Stimulated activated naive CD8-positive, alpha-beta T cell treated with anti-CD3 and anti-CD28 coated beads, Interleukin-15, Interleukin-2, amounts not matched to agents 100 ng/mL and 50 ng/mL, for 24 hours (primary cell): ENCODE measurements at regions not wholly inside any gene's neighbourhood (a gene's known extent, or its start where the extent isn't known, plus 50 kb on each side); places are given as distances from the start of the nearest gene placed in this dataset.
"Not testable (repeated sequence)": the region's sequence is repeated elsewhere in the genome, so short reads cannot be mapped to it uniquely, and the experiment has no call there.

ENCODE experiments used
- H3K27ac Mint-ChIP-seq: one replicate; pipeline ENCODE4 v1.8.0; 2021; ENCODE audit warnings: mild to moderate bottlenecking, mixed read lengths
- H3K27me3 Mint-ChIP-seq: one replicate; pipeline ENCODE4 v1.8.0; 2021; ENCODE audit warnings: mixed read lengths
- H3K36me3 Mint-ChIP-seq: one replicate; pipeline ENCODE4 v1.8.0; 2021; ENCODE audit warnings: low read depth, mixed read lengths
- H3K4me1 Mint-ChIP-seq: one replicate; pipeline ENCODE4 v1.8.0; 2021; ENCODE audit warnings: low read depth, mixed read lengths
- H3K4me3 Mint-ChIP-seq: one replicate; pipeline ENCODE4 v1.8.0; 2021; ENCODE audit warnings: mild to moderate bottlenecking, mixed read lengths
- H3K9me3 Mint-ChIP-seq: one replicate; pipeline ENCODE4 v1.8.0; 2021; ENCODE audit warnings: mixed read lengths

DNA sequence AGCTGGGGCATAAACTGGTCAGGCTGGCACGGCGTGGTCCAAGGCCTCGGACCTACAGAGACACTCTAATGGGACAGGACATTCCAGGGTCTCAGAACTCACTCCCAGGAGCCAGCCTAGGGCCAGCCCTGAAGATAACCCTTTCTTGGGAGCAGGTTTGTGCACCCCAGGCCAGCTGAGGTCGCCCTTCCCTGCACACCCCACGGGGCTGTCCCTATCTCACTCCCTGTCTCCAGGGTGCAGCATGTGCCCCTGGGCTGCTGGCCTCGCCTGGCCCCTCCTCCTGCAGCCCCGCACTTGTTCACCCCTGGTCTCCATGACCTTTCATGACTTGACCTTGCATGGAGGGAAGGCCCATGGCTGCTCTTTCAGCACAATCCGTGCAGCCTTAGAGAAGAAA lies 1321.8 kb downstream of the BRD1 start:
- Mint-ChIP-seq H3K4me3 (no peak overlapping the region), H3K36me3 (no peaks in the 10 kb centered on the region), H3K27ac (no peak overlapping the region), H3K4me1 (no peaks in the 10 kb centered on the region), H3K27me3 (no peaks in the 10 kb centered on the region), H3K9me3 (no peaks in the 10 kb centered on the region)

- Mint-ChIP-seq H3K9me3 (no peaks in the 10 kb centered on the region), H3K27me3 (no peaks in the 10 kb centered on the region), H3K36me3 (no peaks in the 10 kb centered on the region), H3K4me1 (no peaks in the 10 kb centered on the region), H3K4me3 (no peak overlapping the region), H3K27ac (no peak overlapping the region)
These were observed 1323.0 kb downstream of the BRD1 start for GRCh38 chr22:48504519-48505140.

DNA sequence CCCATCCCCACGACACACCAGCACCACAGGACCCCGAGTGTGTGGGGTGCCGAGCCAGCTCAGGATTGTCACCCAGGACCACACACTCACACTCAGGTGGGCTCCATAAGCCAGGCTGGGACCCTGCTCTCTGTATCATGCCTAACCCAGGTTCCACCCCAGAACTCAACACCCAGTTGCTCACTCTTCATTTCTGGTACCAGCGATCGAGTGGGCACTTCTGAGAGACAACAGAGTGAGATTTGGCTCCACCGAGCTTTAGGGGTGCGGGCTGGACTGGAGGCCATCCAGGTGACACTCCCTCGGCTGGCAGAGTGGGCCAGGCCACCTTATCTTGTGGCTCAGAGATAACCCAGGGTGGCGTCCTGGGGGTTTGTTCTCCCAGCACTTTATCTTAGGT lies 1323.8 kb downstream of the BRD1 start:
- no peaks in the 10 kb centered on the region for H3K4me1 Mint-ChIP-seq
- no peaks in the 10 kb centered on the region for H3K9me3 Mint-ChIP-seq
- H3K27me3 Mint-ChIP-seq: no peaks in the 10 kb centered on the region
- H3K27ac Mint-ChIP-seq: no peak overlapping the region
- no peak overlapping the region for H3K4me3 Mint-ChIP-seq
- H3K36me3 Mint-ChIP-seq: no peaks in the 10 kb centered on the region

DNA sequence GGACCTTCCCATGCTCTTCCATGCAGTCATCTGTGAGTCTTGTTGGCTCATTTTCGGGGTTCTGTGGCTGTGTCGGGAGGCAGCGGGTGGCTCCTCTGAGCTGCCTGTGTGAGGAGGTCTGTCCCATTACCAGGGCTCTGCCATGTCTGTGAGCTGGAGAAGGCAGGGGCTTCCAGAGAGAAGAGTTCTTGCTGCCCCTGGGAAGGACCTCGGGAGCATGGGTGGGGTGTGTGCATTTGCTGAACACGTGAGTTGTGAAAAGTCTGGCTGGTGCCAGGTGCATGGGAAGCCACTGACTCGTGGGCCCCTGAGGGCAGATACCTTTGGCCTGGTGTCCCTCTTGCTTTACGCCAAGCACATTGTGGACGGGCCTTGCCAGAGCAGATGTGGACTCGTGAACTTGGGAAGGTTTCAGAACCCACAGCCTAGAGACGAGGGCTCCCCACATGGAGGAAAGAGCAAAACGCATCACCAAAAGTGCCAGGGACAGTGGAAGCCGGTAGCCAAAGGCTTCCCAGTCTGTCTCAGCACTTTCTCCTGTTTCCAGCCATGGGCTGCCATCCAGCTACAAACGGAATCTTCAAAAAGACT lies 1324.5 kb downstream of the BRD1 start:
- H3K27ac Mint-ChIP-seq: no peak overlapping the region
- H3K9me3 Mint-ChIP-seq: no peaks in the 10 kb centered on the region
- H3K27me3 Mint-ChIP-seq: no peaks in the 10 kb centered on the region
- H3K4me3 Mint-ChIP-seq: no peak overlapping the region
- H3K4me1 Mint-ChIP-seq: no peaks in the 10 kb centered on the region
- H3K36me3 Mint-ChIP-seq: no peaks in the 10 kb centered on the region

DNA sequence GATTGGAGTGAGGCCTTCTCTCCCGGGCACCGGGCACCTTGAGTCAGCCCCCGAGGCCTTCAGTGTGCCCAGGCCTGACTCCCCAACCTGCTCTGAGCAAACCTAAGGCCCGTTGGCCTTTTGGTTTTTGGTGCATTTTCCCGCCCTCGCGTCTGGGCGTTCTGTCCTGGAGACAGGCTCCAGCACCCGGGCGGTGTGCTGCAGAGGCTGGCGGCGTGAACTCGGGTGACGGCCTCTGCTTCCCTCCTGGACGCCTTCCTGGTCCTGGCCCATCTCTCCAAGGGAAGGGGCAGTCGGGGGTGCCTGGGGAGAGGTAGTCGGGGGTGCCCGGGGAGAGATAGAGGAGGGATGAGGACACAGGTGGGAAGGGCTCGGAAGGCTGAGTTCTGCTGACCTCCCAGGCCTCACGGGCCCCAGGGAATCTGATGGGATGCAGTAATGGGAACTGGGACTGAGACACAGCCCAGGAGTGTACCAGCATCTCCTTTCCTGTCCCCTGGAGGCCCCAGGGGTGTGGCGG lies 1326.4 kb downstream of the BRD1 start:
- H3K4me3 Mint-ChIP-seq: no peak overlapping the region
- no peaks in the 10 kb centered on the region for H3K36me3 Mint-ChIP-seq
- H3K9me3 Mint-ChIP-seq: no peaks in the 10 kb centered on the region
- H3K27me3 Mint-ChIP-seq: no peaks in the 10 kb centered on the region
- no peak overlapping the region for H3K27ac Mint-ChIP-seq
- no peaks in the 10 kb centered on the region for H3K4me1 Mint-ChIP-seq

DNA sequence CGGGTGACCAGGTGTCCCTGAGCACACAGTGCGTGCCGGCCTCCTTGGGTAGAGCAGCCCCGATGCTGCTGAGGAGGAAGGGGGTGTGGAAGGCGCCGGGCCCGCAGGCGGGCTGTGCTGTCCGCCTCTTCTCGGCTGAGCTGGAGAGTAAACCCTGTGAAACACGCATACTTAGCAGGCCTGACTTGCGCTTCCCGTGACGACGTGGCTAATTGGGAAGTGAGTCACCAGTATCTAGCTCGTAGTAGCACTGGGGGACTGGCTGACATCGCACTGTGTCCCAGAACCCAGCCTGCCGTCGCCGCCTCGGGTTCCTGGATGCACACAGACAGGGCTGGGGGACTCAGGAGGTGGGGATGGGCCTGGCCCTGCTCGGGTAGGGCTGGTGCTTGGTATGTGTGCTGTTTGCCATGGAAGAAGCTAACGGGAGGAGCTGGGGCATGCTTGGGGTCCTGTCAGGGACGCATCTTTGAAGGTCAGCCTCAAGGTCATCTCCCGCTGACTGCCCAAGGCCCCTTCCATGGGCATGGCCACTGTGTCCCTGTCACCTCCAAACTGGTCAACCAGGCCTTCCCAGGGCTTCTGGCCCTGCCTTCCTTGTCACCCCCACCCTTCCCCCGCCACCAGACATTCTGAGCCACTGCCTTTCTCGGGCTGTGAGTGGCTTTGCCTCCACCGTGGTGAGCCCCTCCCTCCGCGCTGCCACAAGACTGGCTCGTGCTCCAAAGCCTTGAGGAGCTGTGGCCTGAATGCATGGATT lies 1327.0 kb downstream of the BRD1 start:
- Mint-ChIP-seq H3K27ac (no peak overlapping the region), H3K36me3 (no peaks in the 10 kb centered on the region), H3K9me3 (no peaks in the 10 kb centered on the region), H3K4me1 (no peaks in the 10 kb centered on the region), H3K27me3 (no peaks in the 10 kb centered on the region), H3K4me3 (no peak overlapping the region)

GRCh38 chr22:48499456-48500425 lies 1327.9 kb downstream of the BRD1 start:
- H3K4me3 Mint-ChIP-seq: no peak overlapping the region
- H3K27me3 Mint-ChIP-seq: no peaks in the 10 kb centered on the region
- H3K4me1 Mint-ChIP-seq: no peaks in the 10 kb centered on the region
- no peaks in the 10 kb centered on the region for H3K9me3 Mint-ChIP-seq
- no peak overlapping the region for H3K27ac Mint-ChIP-seq
- no peaks in the 10 kb centered on the region for H3K36me3 Mint-ChIP-seq

GRCh38 chr22:48498526-48499331 lies 1328.9 kb downstream of the BRD1 start:
- H3K4me3 Mint-ChIP-seq: no peak overlapping the region
- H3K27me3 Mint-ChIP-seq: peaks cover 5% of the 10 kb centered on the region
- H3K9me3 Mint-ChIP-seq: no peaks in the 10 kb centered on the region
- no peak overlapping the region for H3K27ac Mint-ChIP-seq
- H3K36me3 Mint-ChIP-seq: no peaks in the 10 kb centered on the region
- H3K4me1 Mint-ChIP-seq: no peaks in the 10 kb centered on the region

GRCh38 chr22:48497743-48498520 lies 1329.7 kb downstream of the BRD1 start:
- H3K36me3 Mint-ChIP-seq, H3K4me3 Mint-ChIP-seq, H3K4me1 Mint-ChIP-seq, H3K27ac Mint-ChIP-seq, H3K9me3 Mint-ChIP-seq: not testable (repeated sequence)
- peaks cover 11% of the 10 kb centered on the region for H3K27me3 Mint-ChIP-seq

DNA sequence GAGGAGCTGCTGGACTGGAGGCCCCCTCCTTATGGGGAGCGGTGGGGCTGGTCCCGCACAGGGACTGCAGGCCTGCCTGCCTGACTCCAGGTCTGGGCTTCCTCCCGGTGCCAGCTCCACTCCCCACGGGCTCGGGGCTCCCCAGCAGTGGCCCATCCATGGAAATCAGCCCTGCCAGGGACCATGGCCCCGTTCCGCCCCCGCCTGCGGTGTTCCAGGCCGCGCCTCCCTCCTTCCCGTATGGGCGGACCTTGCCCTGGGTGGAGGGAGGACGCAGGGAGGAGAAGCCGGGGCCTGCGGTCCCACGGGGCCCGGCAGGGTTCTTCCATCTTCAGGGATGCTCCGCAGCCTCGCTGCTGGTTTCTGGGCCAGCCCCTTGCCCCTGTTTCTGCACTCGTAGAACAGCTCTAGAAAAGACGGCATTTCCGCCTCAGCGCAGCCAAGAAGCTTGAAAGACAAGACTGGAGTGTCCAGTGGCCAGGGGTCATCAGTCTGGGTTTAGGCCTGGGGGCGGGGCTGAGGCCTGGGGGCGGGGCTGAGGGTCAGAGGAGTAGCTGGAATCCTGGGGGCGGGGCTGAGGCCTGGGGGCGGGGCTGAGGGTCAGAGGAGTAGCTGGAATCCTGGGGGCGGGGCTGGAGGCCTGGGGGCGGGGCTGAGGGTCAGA lies 1330.6 kb downstream of the BRD1 start:
- H3K4me1 Mint-ChIP-seq: no peaks in the 10 kb centered on the region
- H3K9me3 Mint-ChIP-seq: no peaks in the 10 kb centered on the region
- no peaks in the 10 kb centered on the region for H3K36me3 Mint-ChIP-seq
- H3K27me3 Mint-ChIP-seq: peaks cover 19% of the 10 kb centered on the region
- H3K27ac Mint-ChIP-seq: no peak overlapping the region
- no peak overlapping the region for H3K4me3 Mint-ChIP-seq

DNA sequence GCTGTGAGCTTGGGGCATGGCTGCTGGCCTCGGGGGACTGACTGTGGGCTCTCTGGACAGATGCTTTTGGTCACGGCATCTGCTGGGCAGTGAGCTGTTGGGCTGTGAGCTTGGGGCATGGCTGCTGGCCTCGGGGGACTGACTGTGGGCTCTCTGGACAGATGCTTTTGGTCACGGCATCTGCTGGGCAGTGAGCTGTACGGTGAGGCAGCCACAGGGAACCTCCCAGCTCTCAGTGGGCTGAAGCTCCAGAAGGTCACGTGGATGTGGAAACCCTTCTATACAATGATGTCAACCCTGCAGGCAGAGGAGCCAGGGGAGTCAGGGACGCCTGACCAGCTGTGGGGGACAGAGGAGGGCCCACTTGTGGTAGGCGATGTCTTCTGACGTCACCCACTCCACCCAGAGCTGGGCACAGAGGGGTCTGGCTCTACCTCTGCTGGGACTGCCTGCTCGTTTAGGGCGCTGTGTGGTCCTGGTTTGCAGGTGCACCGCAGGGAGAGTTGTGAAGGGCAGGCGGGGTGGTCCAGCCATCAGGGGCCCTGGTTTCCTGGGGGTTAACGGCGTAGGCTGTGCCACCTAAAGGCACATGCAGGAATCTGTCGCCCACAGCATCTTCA lies 1331.3 kb downstream of the BRD1 start:
- no peak overlapping the region for H3K4me3 Mint-ChIP-seq
- H3K27ac Mint-ChIP-seq: no peak overlapping the region
- peaks cover 26% of the 10 kb centered on the region for H3K27me3 Mint-ChIP-seq
- H3K36me3 Mint-ChIP-seq: no peaks in the 10 kb centered on the region
- H3K4me1 Mint-ChIP-seq: no peaks in the 10 kb centered on the region
- no peaks in the 10 kb centered on the region for H3K9me3 Mint-ChIP-seq

- no peak overlapping the region for H3K4me3 Mint-ChIP-seq
- H3K36me3 Mint-ChIP-seq: no peaks in the 10 kb centered on the region
- no peak overlapping the region for H3K27ac Mint-ChIP-seq
- H3K9me3 Mint-ChIP-seq: no peaks in the 10 kb centered on the region
- H3K27me3 Mint-ChIP-seq: peaks cover 31% of the 10 kb centered on the region
- no peaks in the 10 kb centered on the region for H3K4me1 Mint-ChIP-seq
These were observed 1332.0 kb downstream of the BRD1 start for GRCh38 chr22:48495751-48496080.
